B cell (primary cell): ENCODE measurements at regions not wholly inside any gene's neighbourhood (a gene's known extent, or its start where the extent isn't known, plus 50 kb on each side); places are given as distances from the start of the nearest gene placed in this dataset.

Source experiments
- CTCF ChIP-seq: fragments of 200-600 bp; IDR thresholded peaks from one replicate; pipeline ENCODE4 v1.8.0; 2022; ENCODE audit warnings: antibody characterized with exemption, mild to moderate bottlenecking
- EZH2 ChIP-seq: IDR thresholded peaks from 2 replicates; pipeline ENCODE4 v1.6.1; 2012; ENCODE audit warnings: borderline replicate concordance, low read depth, mild to moderate bottlenecking, moderate library complexity, low read length; ENCODE audit not compliant: insufficient read depth, poor library complexity, severe bottlenecking

DNA sequence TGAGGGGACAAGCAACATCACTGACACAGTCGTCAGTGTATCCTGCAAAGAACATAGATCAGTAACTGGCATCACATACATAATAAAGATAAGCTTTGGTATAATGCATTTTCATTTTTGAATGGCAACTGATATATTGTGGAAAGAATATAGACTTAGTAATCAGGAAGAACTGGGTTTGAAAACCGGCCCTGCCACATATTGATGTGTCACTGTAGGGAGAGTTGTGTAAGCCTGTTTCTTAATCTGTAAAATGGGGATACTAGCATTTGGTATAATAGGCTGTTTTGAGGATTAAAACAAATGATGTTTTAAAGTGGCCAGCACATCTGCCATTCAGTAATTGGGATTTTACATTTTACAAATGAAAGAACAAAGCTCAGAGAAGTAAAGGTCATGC lies 277.8 kb upstream of the CNTNAP5 start:
- no peak for TF ChIP-seq CTCF
- no peak for TF ChIP-seq EZH2
